Left renal pelvis (tissue), 4 donors: ENCODE measurements at regions not wholly inside any gene's neighbourhood (a gene's known extent, or its start where the extent isn't known, plus 50 kb on each side); places are given as distances from the start of the nearest gene placed in this dataset.

Experiments
- DNase-seq, 4 donors: peaks; one replicate each; pipeline ENCODE4 v3.0.0-alpha.2; 2013; ENCODE audit warnings: low read depth in 4 of 4, low spot score in 3 of 4

DNA sequence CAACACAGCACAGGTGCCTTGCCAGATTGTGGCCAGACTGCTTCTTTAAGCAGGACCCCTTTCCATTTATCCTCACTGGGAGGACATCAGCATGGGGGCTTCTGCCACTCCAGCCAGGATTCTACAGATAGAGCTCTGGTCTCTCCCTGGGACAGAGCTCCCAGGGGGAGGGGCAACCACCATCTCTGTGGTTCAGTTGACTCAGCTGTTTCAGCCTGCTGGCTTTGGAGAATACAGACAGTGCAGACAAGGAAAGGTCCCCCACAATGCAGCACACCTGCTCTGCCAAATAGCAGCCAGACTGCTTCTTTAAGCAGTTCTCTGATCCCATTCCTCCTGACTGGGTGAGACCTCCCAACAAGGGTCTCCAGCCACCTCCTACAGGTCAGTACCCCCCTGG lies 132.8 kb downstream of the OR2K2 start:
- DNase-seq = no peak

- no peak for DNase-seq
Observed at GRCh38 chr9:111195766-111196165, 134.3 kb downstream of the OR2K2 start.

DNA sequence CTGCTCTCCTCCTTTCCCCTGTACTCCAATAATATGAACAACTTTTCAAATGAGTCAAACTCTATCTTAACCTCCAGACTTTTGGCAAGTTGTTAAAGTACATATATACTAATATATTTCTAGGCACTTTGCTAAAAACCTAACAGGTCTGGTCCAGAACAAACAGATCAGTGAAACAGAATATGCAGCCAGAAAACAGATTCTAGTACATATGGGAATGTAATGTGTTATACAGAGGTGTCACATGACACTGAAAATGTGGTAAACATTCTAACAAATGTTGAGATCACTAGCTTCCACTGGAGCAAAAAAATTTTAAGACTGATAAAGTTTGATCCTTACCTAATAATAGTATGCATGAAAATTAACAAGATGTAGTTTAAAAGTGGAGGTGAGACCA lies 136.9 kb downstream of the OR2K2 start:
- DNase-seq = no peak

- no peak for DNase-seq
Observed at GRCh38 chr9:111192650-111193049, 137.4 kb downstream of the OR2K2 start.

GRCh38 chr9:111190347-111190746 lies 139.7 kb downstream of the OR2K2 start:
- DNase-seq = no peak

DNA sequence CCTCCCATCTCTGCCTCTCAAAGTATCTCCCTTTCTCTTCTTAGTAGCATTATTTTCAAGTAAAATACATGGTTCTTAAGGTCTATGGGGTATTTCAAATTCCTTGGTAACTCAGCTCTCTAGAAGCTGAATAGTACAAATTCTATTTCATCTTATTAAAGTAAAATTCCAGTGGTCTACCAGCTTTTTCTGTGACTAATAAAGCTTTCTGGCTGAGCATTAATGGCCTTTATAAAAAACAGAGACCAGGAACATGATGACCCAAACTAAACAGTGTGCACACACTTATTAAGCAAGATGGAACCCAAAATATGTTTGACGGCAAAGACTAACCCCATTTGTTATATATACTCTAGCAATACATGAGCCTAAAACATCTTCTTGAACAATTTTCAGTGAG lies 142.6 kb downstream of the OR2K2 start:
- DNase-seq = no peak

DNA sequence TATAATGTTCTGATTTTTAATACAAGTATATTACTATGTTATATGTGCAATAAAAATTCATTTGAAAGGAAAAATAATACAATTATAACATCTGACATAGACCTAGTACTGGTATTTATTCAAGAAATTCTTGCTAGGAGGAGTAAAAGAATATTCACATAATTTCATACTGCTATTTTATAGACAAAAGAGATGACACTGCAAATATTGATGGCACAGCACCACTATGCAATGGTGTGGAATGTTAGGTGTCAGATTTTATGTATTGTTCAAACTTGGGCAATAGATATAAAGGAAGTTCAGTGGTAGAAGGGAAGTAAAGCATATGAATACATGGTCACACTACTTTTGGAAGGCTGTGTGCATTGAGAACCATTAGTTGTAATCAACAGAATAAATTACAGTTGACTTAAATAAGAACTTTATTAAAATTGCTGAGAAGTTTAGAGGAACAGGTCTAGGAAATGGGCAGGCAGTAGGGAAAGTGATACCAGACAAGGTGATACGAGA lies 143.9 kb downstream of the OR2K2 start:
- no peak for DNase-seq

DNA sequence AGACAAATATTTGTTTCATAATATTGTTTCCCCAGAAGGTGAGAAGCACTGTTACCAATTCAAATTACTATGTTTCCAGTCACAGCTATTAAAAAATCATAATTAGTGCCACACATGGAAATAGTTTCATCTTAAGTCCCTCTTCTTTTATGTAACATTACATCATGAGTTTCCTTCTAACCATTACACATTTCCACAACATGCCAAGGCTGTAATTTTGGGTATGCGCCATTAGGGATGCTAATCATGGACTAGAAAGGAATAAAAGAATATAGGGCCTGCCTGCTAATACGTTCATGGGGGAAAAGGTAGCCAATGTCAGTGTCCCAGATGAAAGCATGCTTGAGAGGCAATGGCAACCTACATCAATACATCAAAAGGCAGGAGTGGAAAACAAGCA lies 142.5 kb upstream of the LPAR1 start:
- no peak for DNase-seq

DNA sequence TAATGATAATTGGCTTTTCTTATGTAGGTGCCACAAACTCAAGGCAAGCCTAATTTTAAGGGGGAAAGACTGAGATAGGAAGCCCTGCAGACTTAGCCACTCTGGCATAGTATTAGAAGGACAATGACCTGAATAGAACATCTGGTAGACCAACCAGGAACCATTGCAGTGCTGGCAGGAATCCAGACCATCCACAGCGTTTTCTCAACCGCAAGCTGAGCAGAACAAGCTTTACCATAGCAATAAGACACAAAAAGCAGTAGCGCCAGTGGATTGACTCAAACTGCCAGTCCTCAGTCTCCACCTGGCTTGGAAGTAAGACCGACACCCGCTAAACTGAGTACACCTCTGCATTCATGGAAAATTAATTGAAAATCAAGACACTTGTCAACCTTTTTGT lies 141.3 kb upstream of the LPAR1 start:
- no peak for DNase-seq

- DNase-seq = no peak
Observed at GRCh38 chr9:111178331-111179055, 140.2 kb upstream of the LPAR1 start.

DNA sequence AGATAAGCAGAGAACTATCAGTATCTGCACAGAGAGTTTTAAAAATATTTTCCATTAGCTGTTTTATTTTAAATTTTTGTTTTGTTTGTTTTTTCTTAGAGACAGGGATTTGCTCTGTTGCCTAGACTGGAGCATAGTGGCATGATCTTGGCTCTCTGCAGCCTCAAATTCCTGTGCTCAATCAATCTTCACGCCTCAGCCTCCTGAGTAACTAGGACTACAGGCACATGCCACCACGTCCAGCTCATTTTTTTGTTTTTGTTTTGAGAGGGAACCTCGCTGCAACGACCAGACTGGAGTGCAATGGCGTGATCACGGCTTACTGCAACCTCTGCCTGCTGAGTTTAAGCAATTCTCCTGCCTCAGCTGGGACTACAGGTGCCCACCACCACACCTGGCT lies 138.2 kb upstream of the LPAR1 start:
- DNase-seq = no peak

- no peak for DNase-seq
Observed at GRCh38 chr9:111175350-111175749, 137.1 kb upstream of the LPAR1 start.

DNA sequence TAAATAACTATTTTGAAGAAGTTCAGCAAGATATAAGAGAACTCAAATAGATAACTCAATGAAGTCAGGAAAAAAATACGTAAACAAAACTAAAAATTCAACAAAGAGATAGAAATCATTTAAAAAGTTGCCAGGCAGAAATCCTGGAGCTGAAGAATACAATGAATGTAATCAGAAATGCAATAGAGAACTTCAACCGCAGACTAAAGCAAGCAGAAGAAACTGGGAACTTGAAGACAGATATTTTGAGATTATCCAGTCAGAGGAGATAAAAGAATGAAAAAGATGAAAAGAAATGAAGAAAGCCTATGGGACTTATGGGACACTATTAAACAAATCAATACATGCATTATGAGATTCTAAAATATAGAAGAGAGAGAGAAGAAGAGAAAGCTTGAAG lies 129.1 kb upstream of the LPAR1 start:
- DNase-seq = no peak

- peak; percentile 40 to 54 (median 50) for DNase-seq
Observed at GRCh38 chr9:111163716-111164389, 125.6 kb upstream of the LPAR1 start.

- no peak for DNase-seq
Observed at GRCh38 chr9:111162026-111162425, 123.8 kb upstream of the LPAR1 start.

DNA sequence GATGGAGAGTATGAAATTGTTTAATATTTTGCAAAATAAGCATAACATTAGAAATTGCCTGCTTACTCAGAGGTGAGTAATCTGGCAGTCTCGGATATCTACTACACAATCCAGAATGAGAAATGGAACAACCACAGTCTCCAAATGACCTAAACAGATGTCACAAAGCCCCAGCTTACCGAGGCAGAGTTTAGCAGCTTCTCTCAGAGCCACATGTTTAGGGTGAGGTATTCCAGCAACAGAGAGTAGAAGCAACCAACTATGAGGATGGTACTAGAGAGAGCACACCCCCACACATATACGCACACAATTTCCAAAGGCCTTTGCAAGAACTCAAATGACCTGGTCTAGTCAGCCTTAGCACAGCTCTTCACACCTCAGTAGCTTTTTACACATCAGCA lies 122.7 kb upstream of the LPAR1 start:
- DNase-seq = no peak

DNA sequence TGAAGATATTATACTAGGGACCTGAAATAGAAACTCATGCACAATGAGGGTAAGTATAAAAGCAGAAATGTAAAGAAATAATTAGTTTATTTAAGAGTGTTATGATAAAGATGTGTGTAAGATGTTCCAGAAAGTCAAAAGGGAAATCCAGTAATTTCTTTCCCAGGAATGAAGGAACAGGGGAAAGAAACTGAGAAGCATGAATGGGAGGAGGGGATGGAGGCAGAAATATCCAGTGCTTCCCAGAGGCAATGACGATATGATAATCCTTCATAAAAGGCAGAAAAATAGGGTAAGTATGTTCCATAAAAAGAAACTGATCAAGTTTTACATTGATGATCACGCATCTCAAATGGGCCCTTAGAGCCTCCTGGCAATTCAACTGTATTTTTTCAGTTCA lies 120.7 kb upstream of the LPAR1 start:
- DNase-seq = no peak

- no peak for DNase-seq
Observed at GRCh38 chr9:111158363-111158762, 120.1 kb upstream of the LPAR1 start.

GRCh38 chr9:111154081-111154562 lies 115.9 kb upstream of the LPAR1 start:
- no peak for DNase-seq

GRCh38 chr9:111152614-111153406 lies 114.5 kb upstream of the LPAR1 start:
- no peak for DNase-seq

DNA sequence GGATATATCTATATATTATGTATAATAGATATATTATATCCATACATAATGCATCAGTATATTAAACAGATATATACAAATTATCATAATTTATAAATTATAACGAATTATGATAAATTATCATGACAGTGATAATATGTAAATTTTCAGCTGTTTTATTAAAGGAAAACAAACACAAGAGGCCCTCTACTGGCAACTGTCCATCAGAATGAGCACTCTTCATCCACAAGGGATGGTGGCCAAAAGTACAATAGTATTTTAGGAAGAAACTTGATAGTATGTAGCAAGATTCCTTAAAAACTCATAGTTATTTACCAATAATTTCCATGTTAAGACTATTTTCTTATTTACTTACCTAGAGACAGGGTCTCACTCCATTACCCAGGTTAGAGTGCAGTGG lies 113.3 kb upstream of the LPAR1 start:
- no peak for DNase-seq
